D721Med (cell line): ENCODE measurements at regions not wholly inside any gene's neighbourhood (a gene's known extent, or its start where the extent isn't known, plus 50 kb on each side); places are given as distances from the start of the nearest gene placed in this dataset.

Experiments
- DNase-seq: peaks from one replicate; pipeline ENCODE4 v3.0.0; 2011; ENCODE audit warnings: low spot score; ENCODE audit not compliant: insufficient read length
- FAIRE-seq: peaks from 2 replicates; lab custom pipeline; 2011; peaks lifted over from hg19 to GRCh38; lab: Jason Lieb, UNC
- CTCF ChIP-seq: IDR thresholded peaks from 2 replicates; pipeline ENCODE4 v1.5.1; 2012; ENCODE audit warnings: mild to moderate bottlenecking, control low read depth; ENCODE audit not compliant: insufficient read depth; ENCODE audit errors: missing control alignments

DNA sequence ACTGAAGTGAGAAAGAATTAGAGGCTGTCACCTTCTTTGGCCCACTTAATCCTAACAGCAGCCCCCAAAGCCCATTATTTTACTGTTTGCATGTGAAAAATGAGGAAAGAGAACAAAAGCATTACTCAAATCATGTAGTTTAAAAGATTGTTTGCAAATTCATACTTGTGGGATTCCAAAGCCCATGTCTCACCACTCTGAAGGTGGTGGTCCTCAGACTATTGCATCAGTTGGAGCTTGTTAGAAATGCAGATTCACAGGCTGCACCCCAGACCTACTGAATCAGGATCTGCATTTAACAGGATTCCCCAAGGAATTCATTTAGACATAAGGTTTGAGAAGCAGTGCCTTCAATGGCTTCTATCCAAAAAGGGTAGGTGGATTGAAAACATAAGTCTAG is 93.7 kb upstream of the PDE1C start:
- no peak for DNase-seq
- no peak for FAIRE-seq
- no peak for TF ChIP-seq CTCF

DNA sequence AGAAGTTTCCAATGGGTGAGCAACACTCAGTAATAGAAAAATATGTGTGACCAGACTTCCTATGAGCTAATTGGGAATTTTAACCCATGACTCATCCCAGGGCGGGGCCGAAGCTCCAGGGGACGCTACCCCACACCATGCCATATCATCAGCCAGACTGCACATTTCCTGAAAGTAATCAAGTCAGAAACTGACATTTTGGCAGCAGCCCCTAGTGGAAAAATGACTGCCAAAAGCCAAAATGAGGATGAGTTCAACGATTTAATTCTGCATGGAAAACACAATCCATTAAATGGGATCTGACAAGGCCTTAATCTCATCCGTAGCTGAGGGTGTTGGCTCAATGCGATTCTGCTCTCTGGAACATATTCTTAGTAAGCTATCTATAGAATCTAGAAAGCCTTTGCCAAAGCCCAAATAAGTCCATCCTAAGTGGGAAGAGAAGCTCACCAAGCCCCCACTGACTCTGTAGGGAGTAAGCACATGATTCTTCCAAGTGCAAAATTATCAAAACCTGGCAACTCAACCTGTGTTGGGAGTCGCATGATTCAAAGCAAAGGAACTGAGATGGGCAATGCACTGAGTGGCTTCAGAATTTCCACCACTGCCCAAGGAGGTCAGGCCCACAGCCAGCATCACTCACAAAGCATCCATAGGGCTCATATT is 93.1 kb upstream of the PDE1C start:
- no peak for TF ChIP-seq CTCF
- FAIRE-seq (no peak), DNase-seq (no peak)

DNA sequence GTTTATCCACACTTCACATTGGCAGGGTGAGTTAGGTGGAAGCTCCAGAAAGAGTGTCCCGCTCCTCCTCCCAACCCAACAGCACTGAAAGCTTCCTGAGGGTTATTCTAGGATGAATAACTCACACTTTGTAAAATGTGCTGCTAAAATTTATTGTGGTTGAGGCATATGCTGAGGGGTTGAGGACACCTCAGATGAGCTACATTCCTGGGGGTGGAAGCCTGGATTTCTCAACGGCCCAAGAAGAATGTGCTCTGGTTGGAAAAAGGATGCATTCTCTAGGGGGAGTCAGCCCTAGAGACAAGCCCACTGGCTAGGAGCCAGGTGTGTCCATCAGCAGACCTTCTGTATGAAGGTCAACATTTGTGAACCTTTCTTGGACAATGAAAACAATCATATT is 91.5 kb upstream of the PDE1C start:
- no peak for DNase-seq
- FAIRE-seq: no peak
- TF ChIP-seq CTCF: no peak

DNA sequence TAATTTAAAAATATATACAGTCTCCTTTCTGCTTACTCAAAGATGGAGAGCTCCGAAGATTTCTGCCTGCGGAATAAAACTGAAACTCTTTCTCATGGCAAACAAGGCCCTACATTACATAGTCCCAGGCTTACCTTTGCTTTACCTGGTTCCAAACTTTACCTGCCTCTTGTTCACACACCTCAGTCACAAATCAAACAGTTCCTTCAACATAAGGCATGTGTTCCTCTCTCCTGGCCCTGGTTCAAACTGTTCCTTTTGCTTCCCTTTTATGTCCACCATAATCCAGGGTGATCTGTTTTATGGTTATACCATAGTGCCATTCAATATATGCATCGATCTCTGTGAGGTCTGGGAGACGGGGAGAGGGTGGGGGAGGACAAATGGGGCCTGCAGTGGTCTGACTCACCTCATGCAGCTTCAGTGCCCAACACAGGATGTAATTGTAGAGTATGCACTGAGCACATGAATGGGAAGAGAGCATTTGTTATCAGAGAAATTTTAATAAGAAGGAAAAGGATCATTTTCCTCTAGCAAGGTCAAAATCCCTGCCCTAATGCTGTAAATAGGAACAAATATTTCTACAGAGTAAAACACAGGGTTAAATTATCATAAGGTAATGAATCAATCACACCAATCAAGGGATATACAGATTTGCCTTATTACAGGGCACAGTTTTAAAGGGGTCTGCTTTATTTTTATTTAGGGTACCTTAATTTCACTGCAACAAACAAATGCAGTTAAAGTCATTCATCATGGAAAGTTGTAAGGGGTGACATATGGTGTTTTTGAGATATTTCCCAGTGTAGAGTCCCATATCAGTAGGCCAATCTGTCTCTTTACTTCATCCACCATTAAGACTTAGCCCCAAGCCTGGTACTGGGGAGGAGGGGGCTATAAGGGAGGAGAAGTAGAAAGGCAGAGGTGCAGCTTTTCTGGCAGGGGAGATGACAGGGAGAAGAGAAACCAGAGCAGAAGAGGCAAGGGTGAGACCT is 88.8 kb upstream of the PDE1C start:
- DNase-seq (no peak), FAIRE-seq (no peak)
- no peak for TF ChIP-seq CTCF

DNA sequence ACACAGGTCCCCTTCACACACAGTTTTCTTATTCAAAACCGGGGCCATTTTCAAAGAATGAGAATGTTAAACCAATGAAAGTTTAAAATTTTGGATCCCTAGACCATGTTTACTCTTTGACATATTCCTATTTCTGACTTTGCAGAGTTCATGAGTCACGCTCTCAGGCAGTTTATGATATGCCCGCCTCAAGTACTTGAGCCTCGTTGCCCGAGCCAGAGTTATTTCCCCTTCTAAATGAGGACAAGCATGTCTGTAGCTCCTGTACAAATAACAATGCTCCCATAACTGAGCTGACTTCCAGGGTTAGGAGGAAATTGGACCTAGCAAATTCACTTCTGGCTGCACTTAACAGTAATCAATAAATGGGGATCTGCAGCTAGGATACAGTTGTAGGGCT is 87.9 kb upstream of the PDE1C start:
- FAIRE-seq (no peak), DNase-seq (no peak)
- TF ChIP-seq CTCF: no peak

- no peak for FAIRE-seq
- no peak for DNase-seq
- no peak for TF ChIP-seq CTCF
Measured at GRCh38 chr7:32155712-32156111, 85.5 kb upstream of the PDE1C start.

GRCh38 chr7:32154797-32155196 is 84.6 kb upstream of the PDE1C start:
- DNase-seq (no peak), FAIRE-seq (no peak)
- no peak for TF ChIP-seq CTCF
